ENCODE measurements at regions not wholly inside any gene's neighbourhood (a gene's known extent, or its start where the extent isn't known, plus 50 kb on each side); places are given as distances from the start of the nearest gene placed in this dataset.

DNA sequence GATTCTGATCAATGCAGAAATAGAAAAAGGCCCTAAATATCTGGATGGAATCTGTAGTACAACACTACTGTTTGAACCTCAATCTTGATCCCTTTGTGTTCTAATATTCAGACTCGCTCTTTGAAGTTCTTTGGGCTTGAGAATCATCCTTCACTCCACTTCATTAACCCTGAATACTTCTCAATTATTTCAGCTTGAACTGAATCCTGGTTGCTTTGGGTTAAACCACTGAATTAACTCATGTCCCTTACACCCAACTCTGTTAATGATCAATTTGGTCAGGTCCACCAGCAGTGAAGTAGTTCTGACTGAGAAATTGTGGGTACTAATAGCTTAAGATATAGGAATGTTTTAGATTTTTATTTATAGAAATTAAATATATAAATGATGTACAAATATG, 1707.2 kb upstream of the ACO1 start:
- no peaks in the 10 kb centered on the region for H3K9me3 ChIP-seq (ENCODE audit: insufficient read depth, low read depth)
- DNase-seq, result no peak
- no peaks in the 10 kb centered on the region for H3K27me3 ChIP-seq (ENCODE audit: insufficient read depth, low read depth)
- H3F3A ChIP-seq (ENCODE audit: insufficient read depth, low read depth), result no peaks in the 10 kb centered on the region
- TF ChIP-seq EZH2 (IDR thresholded peaks at IDR 0.05; ENCODE audit: low read depth) (no peak), CTCF (conservative IDR thresholded peaks at IDR 0.05) (no peak)
- no peaks in the 10 kb centered on the region for H3K36me3 ChIP-seq (ENCODE audit: low read depth)
- no peak overlapping the region for H3K4me3 ChIP-seq
- no peaks in the 10 kb centered on the region for H3K79me2 ChIP-seq (ENCODE audit: low read depth)
- ChIA-PET CTCF (no interaction called here), POLR2A (ENCODE audit: unreplicated experiment) (no interaction called here)
- H3K9me2 ChIP-seq (ENCODE audit: insufficient read depth), result no peaks in the 10 kb centered on the region
- intact Hi-C loops (cut with micrococcal nuclease; ENCODE audit: unreplicated experiment), result no loop called here
- no peak overlapping the region for H2AFZ ChIP-seq
- no peaks in the 10 kb centered on the region for H3K4me1 ChIP-seq (replicated peaks; ENCODE audit: insufficient read depth)
- no peak overlapping the region for H3K4me2 ChIP-seq
- H4K20me1 ChIP-seq (ENCODE audit: insufficient read depth), result no peaks in the 10 kb centered on the region
- BruUV-seq (replicated peaks), result no TSS peak
- H3K27ac ChIP-seq, result no peak overlapping the region

DNA sequence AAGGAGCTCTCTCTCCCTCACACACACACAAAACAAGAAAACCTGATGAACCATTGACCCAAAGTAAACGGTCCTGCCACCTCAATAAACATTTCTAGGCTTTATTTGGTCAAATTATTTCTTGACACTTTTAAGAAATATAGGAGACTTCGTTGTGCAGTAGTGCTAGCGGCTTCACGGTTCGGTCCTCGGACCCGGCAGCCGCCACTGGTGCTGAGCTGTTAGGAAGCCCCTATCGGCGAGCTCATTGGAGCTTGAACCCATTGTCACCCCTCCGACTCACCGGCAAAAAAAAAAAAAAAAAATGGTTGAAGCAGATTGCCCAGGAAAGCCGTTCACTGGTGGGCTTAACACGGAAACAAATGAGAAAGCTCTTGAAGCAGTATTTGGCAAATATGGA, 1695.6 kb upstream of the ACO1 start:
- no peak overlapping the region for H3K4me3 ChIP-seq
- intact Hi-C loops (cut with micrococcal nuclease; ENCODE audit: unreplicated experiment), result no loop called here
- no peaks in the 10 kb centered on the region for H3K4me1 ChIP-seq (replicated peaks; ENCODE audit: insufficient read depth)
- no peaks in the 10 kb centered on the region for H3K9me3 ChIP-seq (ENCODE audit: insufficient read depth, low read depth)
- no peak overlapping the region for H3K4me2 ChIP-seq
- no peak overlapping the region for H3K27ac ChIP-seq
- no peaks in the 10 kb centered on the region for H3K9me2 ChIP-seq (ENCODE audit: insufficient read depth)
- no peaks in the 10 kb centered on the region for H3F3A ChIP-seq (ENCODE audit: insufficient read depth, low read depth)
- no peaks in the 10 kb centered on the region for H3K27me3 ChIP-seq (ENCODE audit: insufficient read depth, low read depth)
- no peaks in the 10 kb centered on the region for H4K20me1 ChIP-seq (ENCODE audit: insufficient read depth)
- H3K36me3 ChIP-seq (ENCODE audit: low read depth), result no peaks in the 10 kb centered on the region
- BruUV-seq (replicated peaks), result no TSS peak
- no peak overlapping the region for H2AFZ ChIP-seq
- POLR2A ChIA-PET (ENCODE audit: unreplicated experiment), result no interaction called here
- TF ChIP-seq EZH2 (IDR thresholded peaks at IDR 0.05; ENCODE audit: low read depth) (no peak), CTCF (conservative IDR thresholded peaks at IDR 0.05) (no peak)
- DNase-seq, result no peak
- no peaks in the 10 kb centered on the region for H3K79me2 ChIP-seq (ENCODE audit: low read depth)
- CTCF ChIA-PET, result interaction anchor here (0.6 kb wide), 1 partner anchor 351 kb away, joined by 6 read pairs; no protein-coding TSS in a partner anchor

GRCh38 chr9:30697958-30698357, 1686.5 kb upstream of the ACO1 start:
- POLR2A ChIA-PET (ENCODE audit: unreplicated experiment), result no interaction called here

More at GRCh38 chr9:30697958-30698357, 1686.5 kb upstream of the ACO1 start:
- Histone ChIP-seq H2AFZ (no peak overlapping the region), H3K9me3 (ENCODE audit: insufficient read depth, low read depth) (no peaks in the 10 kb centered on the region), H3K4me3 (no peak overlapping the region), H3K27me3 (ENCODE audit: insufficient read depth, low read depth) (no peaks in the 10 kb centered on the region), H4K20me1 (ENCODE audit: insufficient read depth) (no peaks in the 10 kb centered on the region), H3K79me2 (ENCODE audit: low read depth) (no peaks in the 10 kb centered on the region), H3K27ac (no peak overlapping the region), H3K36me3 (ENCODE audit: low read depth) (no peaks in the 10 kb centered on the region), H3K4me2 (no peak overlapping the region), H3K4me1 (replicated peaks; ENCODE audit: insufficient read depth) (no peaks in the 10 kb centered on the region), H3K9me2 (ENCODE audit: insufficient read depth) (no peaks in the 10 kb centered on the region), H3F3A (ENCODE audit: insufficient read depth, low read depth) (no peaks in the 10 kb centered on the region)
- DNase-seq, result no peak
- CTCF ChIA-PET, result no interaction called here
- intact Hi-C loops (cut with micrococcal nuclease; ENCODE audit: unreplicated experiment), result no loop called here
- TF ChIP-seq EZH2 (IDR thresholded peaks at IDR 0.05; ENCODE audit: low read depth), result no peak
- TF ChIP-seq CTCF (conservative IDR thresholded peaks at IDR 0.05), result no peak
- no TSS peak for BruUV-seq (replicated peaks)

All from PC-9 (cell line).